DMS 273 (cell line): ENCODE measurements at regions not wholly inside any gene's neighbourhood (a gene's known extent, or its start where the extent isn't known, plus 50 kb on each side); places are given as distances from the start of the nearest gene placed in this dataset.

Source experiments
- DNase-seq: peaks from one replicate; lab custom pipeline; 2025; ENCODE audit not compliant: unreplicated experiment; lab: John Stamatoyannopoulos, UW

GRCh38 chr7:115106316-115106715, 184.4 kb downstream of the MDFIC start:
- DNase-seq: no peak

GRCh38 chr7:115102738-115103137, 180.8 kb downstream of the MDFIC start:
- no peak for DNase-seq

GRCh38 chr7:115101199-115101598, 179.3 kb downstream of the MDFIC start:
- DNase-seq: no peak

GRCh38 chr7:115099906-115100305, 178.0 kb downstream of the MDFIC start:
- no peak for DNase-seq

GRCh38 chr7:115097175-115097671, 175.3 kb downstream of the MDFIC start:
- peak; percentile 16 for DNase-seq

- no peak for DNase-seq
These were observed 174.4 kb downstream of the MDFIC start for GRCh38 chr7:115096262-115096661.

GRCh38 chr7:115094163-115094562, 172.3 kb downstream of the MDFIC start:
- DNase-seq: no peak

- DNase-seq: no peak
These were observed 167.0 kb downstream of the MDFIC start for GRCh38 chr7:115088893-115089292.

- DNase-seq: no peak
These were observed 165.5 kb downstream of the MDFIC start for GRCh38 chr7:115087437-115087836.

GRCh38 chr7:115086146-115086841, 164.4 kb downstream of the MDFIC start:
- DNase-seq: no peak

GRCh38 chr7:115085421-115085820, 163.5 kb downstream of the MDFIC start:
- DNase-seq: no peak

- DNase-seq: no peak
These were observed 162.0 kb downstream of the MDFIC start for GRCh38 chr7:115083935-115084334.

- no peak for DNase-seq
These were observed 159.9 kb downstream of the MDFIC start for GRCh38 chr7:115081772-115082171.

- DNase-seq: no peak
These were observed 157.0 kb downstream of the MDFIC start for GRCh38 chr7:115078851-115079250.

- DNase-seq: no peak
These were observed 156.5 kb downstream of the MDFIC start for GRCh38 chr7:115078386-115078785.

- no peak for DNase-seq
These were observed 148.4 kb downstream of the MDFIC start for GRCh38 chr7:115070311-115070710.
